ENCODE measurements at regions not wholly inside any gene's neighbourhood (a gene's known extent, or its start where the extent isn't known, plus 50 kb on each side); places are given as distances from the start of the nearest gene placed in this dataset.

DNA sequence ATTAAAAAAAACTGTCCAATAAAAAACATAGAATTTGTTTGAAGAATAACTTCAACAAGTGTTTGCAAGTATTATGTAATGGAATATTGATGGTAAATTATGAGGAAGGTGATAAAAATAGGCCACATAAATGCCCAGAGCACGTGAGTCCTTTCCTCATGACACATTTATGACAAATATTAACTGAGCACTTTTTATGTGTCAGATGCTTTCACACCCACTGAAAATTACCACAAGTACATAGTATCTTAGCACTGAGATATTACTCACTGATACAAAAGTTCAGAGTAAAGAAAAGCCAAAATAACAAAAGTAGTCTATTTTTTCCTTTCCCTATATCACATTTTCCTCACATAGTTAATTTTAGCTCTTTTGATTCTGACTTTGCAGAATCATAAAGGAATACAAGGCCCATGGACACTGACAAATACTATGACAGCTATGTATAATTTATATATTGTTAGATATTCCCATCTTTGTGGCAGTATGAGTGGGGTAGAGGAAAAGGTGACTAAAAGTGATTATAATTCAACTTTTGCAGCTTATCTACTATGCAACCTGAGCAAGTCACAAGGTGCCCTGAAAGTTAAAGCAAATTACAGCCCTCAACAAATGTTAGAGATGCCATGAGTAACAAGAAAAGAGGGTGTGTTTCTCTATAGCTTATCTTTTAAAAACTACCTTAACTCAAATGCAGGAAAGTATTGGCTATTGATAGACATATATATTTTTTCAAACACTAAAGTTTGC lies 80.7 kb downstream of the RBMY1D start:
- Histone ChIP-seq H3K27ac (no peak overlapping the region), H3K36me3 (no peaks in the 10 kb centered on the region), H3K9me3 (no peaks in the 10 kb centered on the region), H3K4me1 (replicated peaks) (no peaks in the 10 kb centered on the region), H3K4me3 (no peak overlapping the region), H3K27me3 (replicated peaks; ENCODE audit: insufficient read depth) (no peaks in the 10 kb centered on the region)
- no peak for DNase-seq (ENCODE audit: low spot score)
- intact Hi-C loops (cut with DNase I): no loop called here
- TF ChIP-seq, protein P1, sequence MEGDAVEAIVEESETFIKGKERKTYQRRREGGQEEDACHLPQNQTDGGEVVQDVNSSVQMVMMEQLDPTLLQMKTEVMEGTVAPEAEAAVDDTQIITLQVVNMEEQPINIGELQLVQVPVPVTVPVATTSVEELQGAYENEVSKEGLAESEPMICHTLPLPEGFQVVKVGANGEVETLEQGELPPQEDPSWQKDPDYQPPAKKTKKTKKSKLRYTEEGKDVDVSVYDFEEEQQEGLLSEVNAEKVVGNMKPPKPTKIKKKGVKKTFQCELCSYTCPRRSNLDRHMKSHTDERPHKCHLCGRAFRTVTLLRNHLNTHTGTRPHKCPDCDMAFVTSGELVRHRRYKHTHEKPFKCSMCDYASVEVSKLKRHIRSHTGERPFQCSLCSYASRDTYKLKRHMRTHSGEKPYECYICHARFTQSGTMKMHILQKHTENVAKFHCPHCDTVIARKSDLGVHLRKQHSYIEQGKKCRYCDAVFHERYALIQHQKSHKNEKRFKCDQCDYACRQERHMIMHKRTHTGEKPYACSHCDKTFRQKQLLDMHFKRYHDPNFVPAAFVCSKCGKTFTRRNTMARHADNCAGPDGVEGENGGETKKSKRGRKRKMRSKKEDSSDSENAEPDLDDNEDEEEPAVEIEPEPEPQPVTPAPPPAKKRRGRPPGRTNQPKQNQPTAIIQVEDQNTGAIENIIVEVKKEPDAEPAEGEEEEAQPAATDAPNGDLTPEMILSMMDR (IDR thresholded peaks at IDR 0.05): no peak
- TF ChIP-seq POLR2A (IDR thresholded peaks at IDR 0.05) (no peak), POLR2AphosphoS5 (IDR thresholded peaks at IDR 0.05) (no peak)
- WGBS: 0% methylated on average over 1 of the region's 1 CpG

DNA sequence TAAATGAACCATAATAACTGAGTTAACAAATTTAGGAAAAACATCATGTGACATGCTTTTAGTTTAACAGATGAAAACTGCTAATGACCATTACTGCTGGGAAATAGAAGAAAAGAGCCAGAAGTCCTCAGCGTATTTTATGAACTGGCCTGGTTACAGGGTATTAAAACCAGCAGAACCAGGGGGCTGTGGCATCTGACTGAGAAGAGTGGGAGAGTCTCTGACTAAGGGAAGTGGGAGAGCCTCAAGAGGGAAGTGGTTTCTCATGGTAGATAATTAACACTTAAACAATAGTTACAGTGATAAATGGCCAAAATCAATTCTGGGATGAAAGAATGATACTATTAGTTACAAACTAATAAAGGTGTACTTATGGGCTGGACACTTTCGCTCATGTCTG lies 79.8 kb downstream of the RBMY1D start:
- WGBS: 51% methylated on average over 2 of the region's 2 CpGs
- H3K27ac ChIP-seq: no peak overlapping the region
- H3K4me1 ChIP-seq (replicated peaks): no peaks in the 10 kb centered on the region
- intact Hi-C loops (cut with DNase I): no loop called here
- TF ChIP-seq POLR2AphosphoS5 (IDR thresholded peaks at IDR 0.05) (no peak), POLR2A (IDR thresholded peaks at IDR 0.05) (no peak)
- TF ChIP-seq, protein P1 (IDR thresholded peaks at IDR 0.05): no peak
- DNase-seq (ENCODE audit: low spot score): no peak
- no peaks in the 10 kb centered on the region for H3K9me3 ChIP-seq
- no peaks in the 10 kb centered on the region for H3K27me3 ChIP-seq (replicated peaks; ENCODE audit: insufficient read depth)
- H3K4me3 ChIP-seq: no peak overlapping the region
- H3K36me3 ChIP-seq: no peaks in the 10 kb centered on the region

DNA sequence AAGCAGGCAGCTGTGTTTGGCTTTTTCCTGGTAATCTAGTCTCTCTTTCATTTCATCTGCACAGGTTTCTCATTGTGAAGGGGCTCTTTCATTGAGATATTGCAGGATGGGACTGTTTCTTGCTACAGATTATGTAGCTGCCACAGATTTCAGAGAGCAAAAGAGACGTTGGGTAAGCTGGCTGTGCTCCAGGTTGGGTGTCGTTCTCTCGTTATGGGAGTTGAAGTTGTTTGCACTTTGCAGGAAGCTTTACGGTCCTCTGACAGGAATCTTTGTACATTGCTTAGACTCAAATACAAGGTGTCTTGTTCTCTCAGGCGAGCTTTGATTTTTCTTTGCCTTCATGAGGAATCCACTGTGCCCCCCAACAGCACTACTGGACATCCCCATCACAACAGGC lies 72.4 kb downstream of the RBMY1D start:
- TF ChIP-seq, protein P1 (IDR thresholded peaks at IDR 0.05): no peak
- TF ChIP-seq POLR2A (IDR thresholded peaks at IDR 0.05) (no peak), POLR2AphosphoS5 (IDR thresholded peaks at IDR 0.05) (no peak)
- no peaks in the 10 kb centered on the region for H3K9me3 ChIP-seq
- no peaks in the 10 kb centered on the region for H3K27me3 ChIP-seq (replicated peaks; ENCODE audit: insufficient read depth)
- H3K4me1 ChIP-seq (replicated peaks): no peaks in the 10 kb centered on the region
- intact Hi-C loops (cut with DNase I): no loop called here
- no peaks in the 10 kb centered on the region for H3K36me3 ChIP-seq
- DNase-seq (ENCODE audit: low spot score): no peak
- H3K4me3 ChIP-seq: no peak overlapping the region
- 44% methylated on average over 5 of the region's 5 CpGs for WGBS
- H3K27ac ChIP-seq: no peak overlapping the region

DNA sequence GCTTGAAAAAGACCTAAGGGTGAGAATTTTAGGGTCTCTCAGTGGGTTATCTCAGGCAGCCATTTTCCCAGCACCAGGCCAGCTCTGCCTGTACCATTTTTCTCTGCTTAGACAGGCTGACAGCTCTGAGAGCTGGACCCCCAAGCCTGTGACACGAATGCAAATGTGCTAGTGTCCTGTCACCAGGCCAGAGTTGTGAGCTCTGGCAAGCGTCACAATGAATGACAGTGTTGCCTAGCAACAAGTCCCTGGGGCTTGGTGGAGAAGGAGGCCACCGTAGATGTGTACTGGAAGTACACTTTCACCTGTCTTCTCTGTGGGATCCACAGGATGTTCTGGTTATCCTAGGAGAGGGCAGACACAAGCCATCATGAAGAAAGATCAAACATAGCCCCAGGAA lies 66.7 kb downstream of the RBMY1D start:
- intact Hi-C loops (cut with DNase I): no loop called here
- H3K27ac ChIP-seq: no peak overlapping the region

More for the DNA sequence above, 66.7 kb downstream of the RBMY1D start:
- no peak for DNase-seq (ENCODE audit: low spot score)
- Histone ChIP-seq H3K4me1 (replicated peaks) (no peaks in the 10 kb centered on the region), H3K27me3 (replicated peaks; ENCODE audit: insufficient read depth) (no peaks in the 10 kb centered on the region), H3K36me3 (no peaks in the 10 kb centered on the region), H3K4me3 (no peak overlapping the region), H3K9me3 (no peaks in the 10 kb centered on the region)
- 31% methylated on average over 3 of the region's 3 CpGs for WGBS
- TF ChIP-seq POLR2A (IDR thresholded peaks at IDR 0.05): no peak
- TF ChIP-seq, protein P1 (IDR thresholded peaks at IDR 0.05): no peak
- no peak for TF ChIP-seq POLR2AphosphoS5 (IDR thresholded peaks at IDR 0.05)
